PC-9 (cell line): ENCODE measurements at regions not wholly inside any gene's neighbourhood (a gene's known extent, or its start where the extent isn't known, plus 50 kb on each side); places are given as distances from the start of the nearest gene placed in this dataset.

Experiments used
- CTCF ChIP-seq: fragments of 200-600 bp; sonication (generic); conservative IDR thresholded peaks from 2 replicates; pipeline ENCODE4 v1.6.1; 2017; ENCODE audit warnings: mixed run types, antibody characterized with exemption, mild to moderate bottlenecking, moderate library complexity
- EZH2 ChIP-seq: fragments of 200-600 bp; sonication (generic); IDR thresholded peaks from 2 replicates; pipeline ENCODE4 v1.8.0; 2017; ENCODE audit warnings: antibody characterized with exemption, low read depth

GRCh38 chr13:74039154-74039553 lies 95.0 kb downstream of the KLF12 start:
- TF ChIP-seq CTCF: no peak
- no peak for TF ChIP-seq EZH2
